C4-2B (cell line): ENCODE measurements at regions not wholly inside any gene's neighbourhood (a gene's known extent, or its start where the extent isn't known, plus 50 kb on each side); places are given as distances from the start of the nearest gene placed in this dataset.

Experiments used
- ZFX ChIP-seq: fragments of 450-650 bp; IDR thresholded peaks from 2 replicates; pipeline ENCODE4 v1.6.1; 2017
- TF ChIP-seq, protein P1 (sequence below): fragments of 450-650 bp; conservative IDR thresholded peaks from 2 replicates; pipeline ENCODE4 v1.5.1; 2017; ENCODE audit warnings: mild to moderate bottlenecking

DNA sequence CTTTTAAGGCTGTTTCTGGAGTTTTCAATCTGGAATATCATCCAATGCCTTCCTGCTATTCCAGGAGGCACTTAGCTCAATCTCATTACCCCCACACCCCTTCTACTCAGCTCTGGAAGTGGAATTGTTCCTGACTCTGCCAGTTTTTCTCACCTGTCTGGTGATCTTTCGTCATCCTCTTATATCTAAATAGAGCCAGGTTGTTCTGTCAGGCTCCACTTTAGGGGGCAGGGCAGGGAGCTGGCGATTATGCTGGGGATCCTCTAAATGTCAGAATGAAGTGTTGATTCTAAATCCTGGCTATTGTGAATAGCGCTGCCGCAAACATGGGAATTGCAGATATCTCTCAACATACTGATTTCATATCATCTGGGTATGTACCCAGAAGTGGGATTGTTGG lies 63.6 kb upstream of the ETV3 start:
- TF ChIP-seq, protein P1, sequence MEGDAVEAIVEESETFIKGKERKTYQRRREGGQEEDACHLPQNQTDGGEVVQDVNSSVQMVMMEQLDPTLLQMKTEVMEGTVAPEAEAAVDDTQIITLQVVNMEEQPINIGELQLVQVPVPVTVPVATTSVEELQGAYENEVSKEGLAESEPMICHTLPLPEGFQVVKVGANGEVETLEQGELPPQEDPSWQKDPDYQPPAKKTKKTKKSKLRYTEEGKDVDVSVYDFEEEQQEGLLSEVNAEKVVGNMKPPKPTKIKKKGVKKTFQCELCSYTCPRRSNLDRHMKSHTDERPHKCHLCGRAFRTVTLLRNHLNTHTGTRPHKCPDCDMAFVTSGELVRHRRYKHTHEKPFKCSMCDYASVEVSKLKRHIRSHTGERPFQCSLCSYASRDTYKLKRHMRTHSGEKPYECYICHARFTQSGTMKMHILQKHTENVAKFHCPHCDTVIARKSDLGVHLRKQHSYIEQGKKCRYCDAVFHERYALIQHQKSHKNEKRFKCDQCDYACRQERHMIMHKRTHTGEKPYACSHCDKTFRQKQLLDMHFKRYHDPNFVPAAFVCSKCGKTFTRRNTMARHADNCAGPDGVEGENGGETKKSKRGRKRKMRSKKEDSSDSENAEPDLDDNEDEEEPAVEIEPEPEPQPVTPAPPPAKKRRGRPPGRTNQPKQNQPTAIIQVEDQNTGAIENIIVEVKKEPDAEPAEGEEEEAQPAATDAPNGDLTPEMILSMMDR: no peak
- no peak for TF ChIP-seq ZFX
